Neural progenitor cell (in vitro differentiated cells): ENCODE measurements at regions not wholly inside any gene's neighbourhood (a gene's known extent, or its start where the extent isn't known, plus 50 kb on each side); places are given as distances from the start of the nearest gene placed in this dataset.

ENCODE experiments used
- EZH2 ChIP-seq: fragments of 200-600 bp; sonication (generic); IDR thresholded peaks from 2 replicates; pipeline ENCODE4 v1.6.1; 2017; ENCODE audit warnings: antibody characterized with exemption, mild to moderate bottlenecking, moderate library complexity
- EZH2phosphoT487 ChIP-seq: fragments of 200-600 bp; sonication (generic); IDR thresholded peaks from 2 replicates; pipeline ENCODE4 v1.6.1; 2017; ENCODE audit warnings: antibody characterized with exemption
- TF ChIP-seq, protein P1 (sequence below): fragments of 200-600 bp; sonication (generic); IDR thresholded peaks from 2 replicates; pipeline ENCODE4 v1.5.1; 2017; ENCODE audit warnings: antibody characterized with exemption, mild to moderate bottlenecking

DNA sequence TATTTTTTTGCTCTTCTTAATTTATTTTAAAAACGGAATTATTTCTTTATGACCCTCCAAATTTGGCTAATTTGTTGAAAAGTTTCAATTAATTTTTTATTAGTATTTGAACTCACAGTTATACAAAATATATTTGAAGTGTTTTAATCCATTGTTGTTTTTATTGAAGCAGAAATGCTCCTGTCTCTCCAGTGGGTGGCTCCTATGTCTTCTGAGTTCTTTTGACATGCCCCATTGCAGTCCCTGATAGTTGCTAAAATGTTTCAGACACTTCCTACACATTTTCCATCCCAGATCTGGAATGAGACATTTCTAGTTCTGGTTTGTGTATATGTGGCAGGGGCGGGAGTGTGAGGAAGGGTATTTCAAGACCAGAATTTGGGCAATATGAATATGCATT lies 579.4 kb upstream of the PRR20A start:
- TF ChIP-seq, protein P1, sequence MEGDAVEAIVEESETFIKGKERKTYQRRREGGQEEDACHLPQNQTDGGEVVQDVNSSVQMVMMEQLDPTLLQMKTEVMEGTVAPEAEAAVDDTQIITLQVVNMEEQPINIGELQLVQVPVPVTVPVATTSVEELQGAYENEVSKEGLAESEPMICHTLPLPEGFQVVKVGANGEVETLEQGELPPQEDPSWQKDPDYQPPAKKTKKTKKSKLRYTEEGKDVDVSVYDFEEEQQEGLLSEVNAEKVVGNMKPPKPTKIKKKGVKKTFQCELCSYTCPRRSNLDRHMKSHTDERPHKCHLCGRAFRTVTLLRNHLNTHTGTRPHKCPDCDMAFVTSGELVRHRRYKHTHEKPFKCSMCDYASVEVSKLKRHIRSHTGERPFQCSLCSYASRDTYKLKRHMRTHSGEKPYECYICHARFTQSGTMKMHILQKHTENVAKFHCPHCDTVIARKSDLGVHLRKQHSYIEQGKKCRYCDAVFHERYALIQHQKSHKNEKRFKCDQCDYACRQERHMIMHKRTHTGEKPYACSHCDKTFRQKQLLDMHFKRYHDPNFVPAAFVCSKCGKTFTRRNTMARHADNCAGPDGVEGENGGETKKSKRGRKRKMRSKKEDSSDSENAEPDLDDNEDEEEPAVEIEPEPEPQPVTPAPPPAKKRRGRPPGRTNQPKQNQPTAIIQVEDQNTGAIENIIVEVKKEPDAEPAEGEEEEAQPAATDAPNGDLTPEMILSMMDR: peak; percentile 46
- no peak for TF ChIP-seq EZH2
- TF ChIP-seq EZH2phosphoT487: no peak
